ENCODE measurements at regions not wholly inside any gene's neighbourhood (a gene's known extent, or its start where the extent isn't known, plus 50 kb on each side); places are given as distances from the start of the nearest gene placed in this dataset.

DNA sequence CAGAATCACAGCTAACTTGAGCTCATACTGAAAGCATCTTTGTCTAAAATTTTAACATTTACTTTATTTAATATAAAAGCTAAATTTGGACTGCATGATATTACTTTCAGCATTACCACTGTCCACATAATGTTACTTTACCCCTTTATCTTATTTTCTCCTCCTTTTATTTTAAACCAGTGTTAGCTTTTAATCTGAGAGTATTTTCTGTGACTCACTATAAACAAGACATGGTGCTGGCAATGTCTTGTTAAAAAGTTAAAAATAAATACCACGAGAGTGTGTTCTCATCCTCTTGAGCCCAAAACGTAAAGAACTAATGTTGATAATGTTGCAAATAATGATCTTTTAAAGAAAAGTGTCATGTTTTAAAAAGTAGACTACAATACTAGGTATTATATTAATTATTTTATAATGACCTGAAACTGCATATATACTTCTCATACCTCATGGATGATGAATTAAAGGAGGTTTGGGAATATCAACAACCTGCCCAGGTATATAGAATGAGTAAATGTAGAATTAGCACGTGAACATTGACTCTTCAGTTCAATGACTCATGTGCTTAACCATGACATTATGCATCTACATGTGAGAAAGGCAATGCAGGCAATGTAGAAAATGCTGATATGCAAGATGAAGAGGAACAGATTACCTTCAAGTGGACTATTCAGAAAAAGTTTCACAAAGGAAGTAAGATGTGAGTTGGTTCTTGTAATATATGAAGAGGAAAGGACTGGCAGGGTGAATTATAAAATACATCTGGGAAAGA is 454.1 kb upstream of the ADGRL3 start:
- DNase-seq (ENCODE audit: low read depth in 1 of 2, low spot score in 2 of 2), result no peak
- H3K27ac ChIP-seq, result no peak overlapping the region
- no peaks in the 10 kb centered on the region for H3K36me3 ChIP-seq
- H3K4me3 ChIP-seq, result no peak overlapping the region
- 0 out of 2 replicates have a peak, but pooled peaks cover 2% of the 10 kb centered on the region for H3K9me3 ChIP-seq (replicated peaks)
- no peaks in the 10 kb centered on the region for H3K27me3 ChIP-seq (replicated peaks)
- H3K4me1 ChIP-seq (replicated peaks), result no peaks in the 10 kb centered on the region

GRCh38 chr4:60750962-60751361 is 449.2 kb upstream of the ADGRL3 start:
- H3K9me3 ChIP-seq (replicated peaks), result 0 out of 2 replicates have a peak, but pooled peaks cover 2% of the 10 kb centered on the region
- no peak overlapping the region for H3K4me3 ChIP-seq
- H3K36me3 ChIP-seq, result no peaks in the 10 kb centered on the region
- H3K27me3 ChIP-seq (replicated peaks), result no peaks in the 10 kb centered on the region
- H3K4me1 ChIP-seq (replicated peaks), result no peaks in the 10 kb centered on the region
- H3K27ac ChIP-seq, result no peak overlapping the region
- DNase-seq (ENCODE audit: low read depth in 1 of 2, low spot score in 2 of 2), result no peak

GRCh38 chr4:60757986-60758680 is 442.0 kb upstream of the ADGRL3 start:
- peak in 1 of 2 experiments; percentile 45 for DNase-seq (ENCODE audit: low read depth in 1 of 2, low spot score in 2 of 2)
- Histone ChIP-seq H3K27me3 (replicated peaks) (no peaks in the 10 kb centered on the region), H3K4me1 (replicated peaks) (peaks cover 5% of the 10 kb centered on the region; the same call in 1 of the 2 replicates), H3K27ac (peak overlapping the region; percentile 68), H3K9me3 (replicated peaks) (no peaks in the 10 kb centered on the region), H3K4me3 (no peak overlapping the region), H3K36me3 (no peaks in the 10 kb centered on the region)

DNA sequence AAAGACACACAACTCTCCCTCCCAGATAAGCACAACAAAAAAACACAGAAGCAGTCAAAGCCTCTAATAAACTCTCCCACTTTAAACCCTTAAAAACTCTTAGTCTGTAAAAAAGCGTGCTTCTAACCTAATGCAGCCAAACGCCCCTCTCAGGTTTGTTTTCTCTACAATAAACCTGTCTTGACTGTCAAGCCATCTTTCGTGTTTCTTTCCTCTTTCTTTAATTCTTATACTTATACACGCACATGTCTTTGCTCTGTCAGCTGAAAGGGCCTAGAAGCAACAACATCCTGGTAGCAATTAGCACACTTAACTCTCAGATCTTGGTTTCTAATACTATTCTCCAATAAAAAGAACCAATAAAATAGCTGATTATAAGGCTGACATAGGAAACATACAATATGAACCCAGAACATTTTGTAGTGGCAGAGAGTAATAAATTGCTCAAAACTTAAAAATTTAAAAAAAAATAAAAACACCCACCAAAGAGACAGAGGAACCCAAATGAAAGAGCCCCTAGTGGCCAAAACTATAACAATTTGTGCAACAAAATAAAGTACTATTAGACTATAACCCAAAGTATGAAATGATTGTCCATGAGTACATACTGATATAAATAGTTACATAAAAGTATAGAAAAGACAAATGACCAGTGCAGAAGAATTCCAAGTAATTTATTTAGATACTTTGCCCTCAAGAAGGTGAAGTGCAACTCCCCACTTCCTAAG is 440.4 kb upstream of the ADGRL3 start:
- Histone ChIP-seq H3K4me1 (replicated peaks) (peaks cover 5% of the 10 kb centered on the region; the same call in 1 of the 2 replicates), H3K36me3 (no peaks in the 10 kb centered on the region), H3K4me3 (no peak overlapping the region), H3K27ac (no peak overlapping the region), H3K27me3 (replicated peaks) (no peaks in the 10 kb centered on the region), H3K9me3 (replicated peaks) (no peaks in the 10 kb centered on the region)
- DNase-seq (ENCODE audit: low read depth in 1 of 2, low spot score in 2 of 2), result no peak

GRCh38 chr4:60780874-60781273 is 419.3 kb upstream of the ADGRL3 start:
- Histone ChIP-seq H3K36me3 (no peaks in the 10 kb centered on the region), H3K4me1 (replicated peaks) (no peaks in the 10 kb centered on the region), H3K27me3 (replicated peaks) (no peaks in the 10 kb centered on the region), H3K27ac (no peak overlapping the region), H3K9me3 (replicated peaks) (no peaks in the 10 kb centered on the region), H3K4me3 (no peak overlapping the region)
- DNase-seq (ENCODE audit: low read depth in 1 of 2, low spot score in 2 of 2), result no peak

DNA sequence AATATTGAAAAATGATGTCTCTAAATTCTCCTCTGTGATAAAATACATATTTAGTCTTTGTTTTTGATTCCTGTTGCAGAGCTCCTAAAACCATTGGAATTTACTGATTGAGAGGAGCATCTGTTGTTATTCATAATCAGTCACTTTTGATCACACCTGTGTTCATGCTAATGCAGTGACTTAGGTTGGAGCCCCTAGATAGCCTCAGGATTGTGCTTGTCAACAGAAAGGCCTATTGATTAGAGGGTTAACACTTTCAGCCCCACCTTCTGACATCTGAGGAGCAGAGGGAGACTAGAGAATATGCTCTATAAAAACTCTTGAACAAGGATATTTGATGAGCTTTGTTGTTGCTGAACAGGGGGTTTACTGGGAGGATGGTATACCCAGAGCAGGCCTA is 409.5 kb upstream of the ADGRL3 start:
- Histone ChIP-seq H3K27me3 (replicated peaks) (no peaks in the 10 kb centered on the region), H3K4me3 (no peak overlapping the region), H3K27ac (no peak overlapping the region), H3K36me3 (no peaks in the 10 kb centered on the region), H3K9me3 (replicated peaks) (no peaks in the 10 kb centered on the region), H3K4me1 (replicated peaks) (no peaks in the 10 kb centered on the region)
- no peak for DNase-seq (ENCODE audit: low read depth in 1 of 2, low spot score in 2 of 2)

- H3K27ac ChIP-seq, result no peak overlapping the region
- H3K36me3 ChIP-seq, result no peaks in the 10 kb centered on the region
These were observed 405.8 kb upstream of the ADGRL3 start for GRCh38 chr4:60794372-60794771.

GRCh38 chr4:60799214-60799613 is 400.9 kb upstream of the ADGRL3 start:
- no peak for DNase-seq (ENCODE audit: low read depth in 1 of 2, low spot score in 2 of 2)
- no peaks in the 10 kb centered on the region for H3K4me1 ChIP-seq (replicated peaks)
- H3K9me3 ChIP-seq (replicated peaks), result no peaks in the 10 kb centered on the region
- H3K36me3 ChIP-seq, result no peaks in the 10 kb centered on the region
- H3K4me3 ChIP-seq, result no peak overlapping the region
- no peaks in the 10 kb centered on the region for H3K27me3 ChIP-seq (replicated peaks)
- H3K27ac ChIP-seq, result no peak overlapping the region

More at GRCh38 chr4:60794372-60794771, 405.8 kb upstream of the ADGRL3 start:
- H3K4me1 ChIP-seq (replicated peaks), result no peaks in the 10 kb centered on the region
- H3K9me3 ChIP-seq (replicated peaks), result no peaks in the 10 kb centered on the region
- DNase-seq (ENCODE audit: low read depth in 1 of 2, low spot score in 2 of 2), result no peak
- no peaks in the 10 kb centered on the region for H3K27me3 ChIP-seq (replicated peaks)
- H3K4me3 ChIP-seq, result no peak overlapping the region

- no peak for DNase-seq (ENCODE audit: low read depth in 1 of 2, low spot score in 2 of 2)
- no peaks in the 10 kb centered on the region for H3K36me3 ChIP-seq
- H3K4me3 ChIP-seq, result no peak overlapping the region
- no peaks in the 10 kb centered on the region for H3K27me3 ChIP-seq (replicated peaks)
- no peaks in the 10 kb centered on the region for H3K9me3 ChIP-seq (replicated peaks)
- no peaks in the 10 kb centered on the region for H3K4me1 ChIP-seq (replicated peaks)
- H3K27ac ChIP-seq, result no peak overlapping the region
These were observed 399.4 kb upstream of the ADGRL3 start for GRCh38 chr4:60800701-60801100.

- H3K9me3 ChIP-seq (replicated peaks), result no peaks in the 10 kb centered on the region
- H3K4me3 ChIP-seq, result no peak overlapping the region
- H3K36me3 ChIP-seq, result no peaks in the 10 kb centered on the region
- peak in 1 of 2 experiments; percentile 2 for DNase-seq (ENCODE audit: low read depth in 1 of 2, low spot score in 2 of 2)
- no peaks in the 10 kb centered on the region for H3K27me3 ChIP-seq (replicated peaks)
- H3K4me1 ChIP-seq (replicated peaks), result no peaks in the 10 kb centered on the region
- no peak overlapping the region for H3K27ac ChIP-seq
These were observed 394.4 kb upstream of the ADGRL3 start for GRCh38 chr4:60805500-60806313.

GRCh38 chr4:60808726-60809485 is 391.2 kb upstream of the ADGRL3 start:
- no peak for DNase-seq (ENCODE audit: low read depth in 1 of 2, low spot score in 2 of 2)
- Histone ChIP-seq H3K27ac (no peak overlapping the region), H3K4me3 (no peak overlapping the region)

DNA sequence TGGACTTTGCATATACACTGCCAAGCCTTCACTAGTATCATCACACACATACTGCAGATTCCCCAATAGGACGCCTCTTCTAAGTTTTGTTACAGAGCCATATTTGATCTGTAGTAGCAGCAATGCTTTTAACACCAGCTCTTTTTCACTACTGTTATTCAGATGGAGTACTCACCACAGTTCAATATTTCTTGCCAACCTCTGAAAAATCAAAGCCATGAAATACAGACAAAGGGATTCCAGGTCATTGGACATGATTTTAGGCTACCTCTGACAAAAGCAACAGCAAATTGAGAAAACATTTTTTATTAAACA is 390.7 kb upstream of the ADGRL3 start:
- Histone ChIP-seq H3K4me1 (replicated peaks) (no peaks in the 10 kb centered on the region), H3K36me3 (no peaks in the 10 kb centered on the region), H3K27me3 (replicated peaks) (no peaks in the 10 kb centered on the region), H3K4me3 (no peak overlapping the region), H3K9me3 (replicated peaks) (no peaks in the 10 kb centered on the region), H3K27ac (no peak overlapping the region)
- no peak for DNase-seq (ENCODE audit: low read depth in 1 of 2, low spot score in 2 of 2)

More at GRCh38 chr4:60808726-60809485, 391.2 kb upstream of the ADGRL3 start:
- Histone ChIP-seq H3K36me3 (no peaks in the 10 kb centered on the region), H3K9me3 (replicated peaks) (no peaks in the 10 kb centered on the region), H3K27me3 (replicated peaks) (no peaks in the 10 kb centered on the region), H3K4me1 (replicated peaks) (no peaks in the 10 kb centered on the region)

GRCh38 chr4:60812811-60813210 is 387.3 kb upstream of the ADGRL3 start:
- H3K27ac ChIP-seq, result no peak overlapping the region
- H3K36me3 ChIP-seq, result no peaks in the 10 kb centered on the region
- no peaks in the 10 kb centered on the region for H3K4me1 ChIP-seq (replicated peaks)
- DNase-seq (ENCODE audit: low read depth in 1 of 2, low spot score in 2 of 2), result no peak
- H3K9me3 ChIP-seq (replicated peaks), result no peaks in the 10 kb centered on the region
- H3K27me3 ChIP-seq (replicated peaks), result no peaks in the 10 kb centered on the region
- no peak overlapping the region for H3K4me3 ChIP-seq
